HL-60 (cell line): ENCODE measurements at regions not wholly inside any gene's neighbourhood (a gene's known extent, or its start where the extent isn't known, plus 50 kb on each side); places are given as distances from the start of the nearest gene placed in this dataset.

Source experiments
- DNase-seq, 2 experiments: peaks; one replicate each; pipeline ENCODE4 v3.0.0-alpha.2; 2010 to 2020; ENCODE audit warnings: low read depth in 1 of 2, low spot score in 1 of 2
- H3K27ac ChIP-seq: fragments of 250-450 bp; sonication (Bioruptor Pico); replicated peaks from 2 replicates; pipeline ENCODE4 v1.5.1; 2020; ENCODE audit warnings: mild to moderate bottlenecking, moderate library complexity
- H3K27me3 ChIP-seq: fragments of 250-450 bp; sonication (Bioruptor Pico); 2 replicates; pipeline ENCODE4 v1.5.1; 2021; ENCODE audit warnings: mild to moderate bottlenecking, moderate library complexity; ENCODE audit not compliant: insufficient read depth, poor library complexity, severe bottlenecking
- H3K4me3 ChIP-seq: replicated peaks from 2 replicates; pipeline ENCODE4 v1.5.1; 2011; ENCODE audit warnings: mild to moderate bottlenecking, control low read depth, low read length; ENCODE audit not compliant: insufficient read depth
- GABPA ChIP-seq: IDR thresholded peaks from 2 replicates; pipeline ENCODE4 v1.6.1; 2012; ENCODE audit warnings: low read depth
- POLR2AphosphoS5 ChIP-seq: IDR thresholded peaks from 2 replicates; pipeline ENCODE4 v1.6.1; 2012; ENCODE audit warnings: low read depth
- REST ChIP-seq: IDR thresholded peaks from 2 replicates; pipeline ENCODE4 v1.6.1; 2012; ENCODE audit warnings: low read depth; ENCODE audit not compliant: insufficient replicate concordance
- SPI1 ChIP-seq: IDR thresholded peaks from 2 replicates; pipeline ENCODE4 v1.6.1; 2012; ENCODE audit warnings: low read depth, mild to moderate bottlenecking, borderline replicate concordance
- TF ChIP-seq, protein P1 (sequence below): IDR thresholded peaks from one replicate; pipeline ENCODE4 v1.5.1; 2011; ENCODE audit warnings: low read length, control low read depth, inconsistent platforms; ENCODE audit not compliant: insufficient read depth

DNA sequence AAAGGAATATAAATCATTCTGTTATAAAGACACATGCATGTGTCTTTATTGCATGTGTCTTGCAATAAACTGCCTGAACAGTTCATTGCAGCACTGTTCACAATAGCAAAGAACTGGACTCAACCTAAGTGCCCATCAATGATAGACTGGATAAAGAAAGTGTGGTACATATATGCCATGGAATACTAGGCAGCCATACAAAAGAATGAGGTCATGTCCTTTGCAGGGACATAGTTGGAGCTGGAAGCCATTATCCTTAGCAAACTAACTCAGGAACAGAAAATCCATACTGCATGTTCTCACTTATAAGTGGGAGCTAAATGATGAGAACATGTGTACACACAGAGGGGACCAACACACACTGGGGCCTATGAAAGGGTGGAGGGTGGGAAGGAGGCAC lies 63.7 kb upstream of the CHD1 start:
- Histone ChIP-seq H3K4me3 (no peak overlapping the region), H3K27me3 (no peaks in the 10 kb centered on the region), H3K27ac (no peak overlapping the region)
- no peak for DNase-seq
- no peak for TF ChIP-seq SPI1
- no peak for TF ChIP-seq REST
- TF ChIP-seq, protein P1, sequence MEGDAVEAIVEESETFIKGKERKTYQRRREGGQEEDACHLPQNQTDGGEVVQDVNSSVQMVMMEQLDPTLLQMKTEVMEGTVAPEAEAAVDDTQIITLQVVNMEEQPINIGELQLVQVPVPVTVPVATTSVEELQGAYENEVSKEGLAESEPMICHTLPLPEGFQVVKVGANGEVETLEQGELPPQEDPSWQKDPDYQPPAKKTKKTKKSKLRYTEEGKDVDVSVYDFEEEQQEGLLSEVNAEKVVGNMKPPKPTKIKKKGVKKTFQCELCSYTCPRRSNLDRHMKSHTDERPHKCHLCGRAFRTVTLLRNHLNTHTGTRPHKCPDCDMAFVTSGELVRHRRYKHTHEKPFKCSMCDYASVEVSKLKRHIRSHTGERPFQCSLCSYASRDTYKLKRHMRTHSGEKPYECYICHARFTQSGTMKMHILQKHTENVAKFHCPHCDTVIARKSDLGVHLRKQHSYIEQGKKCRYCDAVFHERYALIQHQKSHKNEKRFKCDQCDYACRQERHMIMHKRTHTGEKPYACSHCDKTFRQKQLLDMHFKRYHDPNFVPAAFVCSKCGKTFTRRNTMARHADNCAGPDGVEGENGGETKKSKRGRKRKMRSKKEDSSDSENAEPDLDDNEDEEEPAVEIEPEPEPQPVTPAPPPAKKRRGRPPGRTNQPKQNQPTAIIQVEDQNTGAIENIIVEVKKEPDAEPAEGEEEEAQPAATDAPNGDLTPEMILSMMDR, result no peak
- TF ChIP-seq POLR2AphosphoS5, result no peak
- TF ChIP-seq GABPA, result no peak

DNA sequence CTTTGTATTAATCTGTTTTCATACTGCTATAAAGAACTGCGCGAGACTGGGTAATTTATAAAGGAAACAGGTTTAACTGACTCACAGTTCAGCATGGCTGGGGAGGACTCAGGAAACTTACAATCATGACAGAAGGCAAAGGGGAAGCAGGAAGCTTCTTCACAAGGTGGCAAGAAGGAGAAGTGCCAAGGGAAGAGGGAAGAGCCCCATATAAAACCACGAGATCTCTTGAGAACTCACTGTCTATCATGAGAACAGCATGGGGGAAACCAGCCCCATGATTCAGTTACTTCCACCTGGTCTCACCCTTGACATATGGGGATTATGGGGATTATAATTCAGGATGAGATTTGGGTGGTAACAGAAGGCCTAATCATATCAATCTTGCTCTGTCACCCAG lies 60.9 kb upstream of the CHD1 start:
- Histone ChIP-seq H3K4me3 (no peak overlapping the region), H3K27me3 (no peaks in the 10 kb centered on the region), H3K27ac (peak overlapping the region; percentile 34)
- peak; percentile 87 for TF ChIP-seq SPI1
- TF ChIP-seq, protein P1, result no peak
- peak; percentile 34; the same call in 1 of the 2 replicates for TF ChIP-seq POLR2AphosphoS5
- TF ChIP-seq GABPA, result no peak
- TF ChIP-seq REST, result no peak
- peak; percentile 29 to 65 for DNase-seq

DNA sequence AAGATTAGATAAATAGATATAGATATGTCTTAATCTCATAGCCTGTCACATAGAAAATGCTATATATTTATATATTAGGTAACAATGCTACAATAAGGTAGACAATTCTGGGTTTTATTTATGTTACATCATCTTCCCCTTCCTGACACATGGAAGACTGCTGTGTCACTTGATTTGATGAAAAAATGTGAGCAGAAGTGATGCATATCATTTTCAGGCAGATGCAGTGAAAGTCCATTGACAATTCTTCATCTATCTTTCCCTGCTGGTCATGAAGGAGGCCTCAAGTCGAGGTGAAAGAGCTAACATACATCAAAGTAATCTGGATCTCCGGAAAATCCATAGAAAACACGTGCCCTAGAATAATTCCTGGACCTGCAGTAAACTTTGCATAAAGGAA lies 57.8 kb upstream of the CHD1 start:
- no peak overlapping the region for H3K27ac ChIP-seq
- no peaks in the 10 kb centered on the region for H3K27me3 ChIP-seq
- TF ChIP-seq GABPA, result no peak
- TF ChIP-seq, protein P1, result no peak
- no peak overlapping the region for H3K4me3 ChIP-seq
- no peak for DNase-seq

DNA sequence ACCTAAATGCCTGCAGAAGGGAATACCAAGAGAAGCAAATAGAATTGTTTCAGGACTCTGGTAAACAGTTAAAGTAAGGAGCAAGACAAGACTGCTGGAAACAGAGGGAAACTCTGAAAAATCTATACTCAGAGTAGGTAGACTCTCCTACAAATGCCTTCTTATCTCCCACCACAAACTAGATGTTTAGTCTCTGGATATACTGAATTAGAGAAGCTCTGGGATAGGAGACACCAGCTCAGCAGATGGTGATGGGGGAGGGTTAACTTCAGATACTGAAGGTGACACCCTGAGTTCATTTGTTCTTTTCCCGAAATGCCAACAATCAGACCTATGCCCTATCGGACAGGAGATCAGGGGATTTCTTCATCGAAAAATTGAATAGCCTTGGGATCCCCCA lies 54.1 kb upstream of the CHD1 start:
- TF ChIP-seq POLR2AphosphoS5 (no peak), GABPA (no peak), SPI1 (no peak), REST (no peak)
- TF ChIP-seq, protein P1, result no peak
- Histone ChIP-seq H3K27ac (no peak overlapping the region), H3K27me3 (no peaks in the 10 kb centered on the region), H3K4me3 (no peak overlapping the region)
- DNase-seq, result no peak
